WTC11 (cell line): ENCODE measurements at regions not wholly inside any gene's neighbourhood (a gene's known extent, or its start where the extent isn't known, plus 50 kb on each side); places are given as distances from the start of the nearest gene placed in this dataset.
A peak's percentile ranks its signal among the peaks of the same experiment; 100 is the strongest.

Experiments
- ATAC-seq: fragments of 200-7000 bp; cut with Tn5 transposase; 2 replicates; pipeline ENCODE4 v1.10.0; 2021; ENCODE audit warnings: mild to moderate bottlenecking, moderate library complexity
- CTCF ChIA-PET: fragments of 300-600 bp; sonication (Branson Sonifier 250); formaldehyde crosslinking; loops from one replicate; lab custom pipeline; 2021; ENCODE audit warnings: antibody characterized with exemption; lab: Charles Lee
- POLR2A ChIA-PET: fragments of 350-600 bp; sonication (Branson Sonifier 250); formaldehyde crosslinking; loops from one replicate; lab custom pipeline; 2021; ENCODE audit warnings: antibody characterized with exemption; lab: Charles Lee
- DNase-seq: peaks from one replicate; pipeline ENCODE4 v3.0.0; 2021; ENCODE audit warnings: low spot score
- H3K27ac Mint-ChIP-seq: 2 replicates; pipeline ENCODE4 v1.8.0; 2021; ENCODE audit warnings: mixed read lengths
- H3K27me3 Mint-ChIP-seq: 2 replicates; pipeline ENCODE4 v1.8.0; 2021; ENCODE audit warnings: low read depth, mild to moderate bottlenecking, moderate library complexity, mixed read lengths
- H3K36me3 Mint-ChIP-seq: 2 replicates; pipeline ENCODE4 v1.8.0; 2021; ENCODE audit warnings: mixed read lengths
- H3K4me1 Mint-ChIP-seq: 2 replicates; pipeline ENCODE4 v1.8.0; 2022; ENCODE audit warnings: mixed read lengths
- H3K4me3 Mint-ChIP-seq: 2 replicates; pipeline ENCODE4 v1.8.0; 2021; ENCODE audit warnings: mild to moderate bottlenecking, moderate library complexity, mixed read lengths
- H3K9me3 Mint-ChIP-seq: 2 replicates; pipeline ENCODE4 v1.8.0; 2021; ENCODE audit warnings: mixed read lengths
- AR ChIP-seq: fragments of 250-450 bp; sonication (Bioruptor Pico); IDR thresholded peaks from 2 replicates; pipeline ENCODE4 v1.9.0; 2021; ENCODE audit warnings: mild to moderate bottlenecking
- ATF1 ChIP-seq: sonication (generic); formaldehyde crosslinking; IDR thresholded peaks from 2 replicates; pipeline ENCODE4 v1.8.1; 2023; ENCODE audit warnings: mild to moderate bottlenecking, moderate library complexity, missing genetic modification reagents
- ATF2 ChIP-seq: sonication (generic); formaldehyde crosslinking; IDR thresholded peaks from 2 replicates; pipeline ENCODE4 v1.8.1; 2022; ENCODE audit warnings: low read depth, missing genetic modification reagents, borderline replicate concordance
- CREM ChIP-seq: sonication (generic); formaldehyde crosslinking; IDR thresholded peaks from 2 replicates; pipeline ENCODE4 v1.8.1; 2022; ENCODE audit warnings: mild to moderate bottlenecking, missing genetic modification reagents, moderate library complexity
- ELF4 ChIP-seq: sonication (generic); formaldehyde crosslinking; IDR thresholded peaks from 2 replicates; pipeline ENCODE4 v1.8.1; 2022; ENCODE audit warnings: low read depth, mild to moderate bottlenecking, moderate library complexity, missing genetic modification reagents
- EMX1 ChIP-seq: fragments of 250-450 bp; sonication (Bioruptor Pico); IDR thresholded peaks from 2 replicates; pipeline ENCODE4 v1.8.0; 2021; ENCODE audit warnings: mild to moderate bottlenecking
- FOXP4 ChIP-seq: sonication (generic); formaldehyde crosslinking; IDR thresholded peaks from 2 replicates; pipeline ENCODE4 v1.8.0; 2022; ENCODE audit warnings: mild to moderate bottlenecking, missing genetic modification reagents
- GRHL2 ChIP-seq: fragments of 250-450 bp; sonication (Bioruptor Pico); IDR thresholded peaks from 2 replicates; pipeline ENCODE4 v1.8.0; 2022; ENCODE audit warnings: mild to moderate bottlenecking, moderate library complexity; ENCODE audit not compliant: insufficient replicate concordance, severe bottlenecking
- HMGXB4 ChIP-seq: sonication (generic); formaldehyde crosslinking; IDR thresholded peaks from 2 replicates; pipeline ENCODE4 v1.8.1; 2023; ENCODE audit warnings: mild to moderate bottlenecking, moderate library complexity, missing genetic modification reagents
- MYBL2 ChIP-seq: sonication (generic); formaldehyde crosslinking; IDR thresholded peaks from 2 replicates; pipeline ENCODE4 v1.8.1; 2023; ENCODE audit warnings: mild to moderate bottlenecking, moderate library complexity, missing genetic modification reagents
- PRRX2 ChIP-seq: fragments of 250-450 bp; sonication (Bioruptor Pico); IDR thresholded peaks from 2 replicates; pipeline ENCODE4 v1.8.0; 2021; ENCODE audit warnings: mild to moderate bottlenecking
- TCF7 ChIP-seq: sonication (generic); formaldehyde crosslinking; IDR thresholded peaks from 2 replicates; pipeline ENCODE4 v1.8.0; 2022; ENCODE audit warnings: mild to moderate bottlenecking, low read depth, missing genetic modification reagents, moderate library complexity
- TP53 ChIP-seq: sonication (generic); formaldehyde crosslinking; IDR thresholded peaks from 2 replicates; pipeline ENCODE4 v1.8.1; 2023; ENCODE audit warnings: mild to moderate bottlenecking, missing genetic modification reagents
- ZNF121 ChIP-seq: sonication (generic); formaldehyde crosslinking; IDR thresholded peaks from 2 replicates; pipeline ENCODE4 v1.8.0; 2023; ENCODE audit warnings: missing genetic modification reagents
- ZNF532 ChIP-seq: fragments of 250-450 bp; sonication (Bioruptor Pico); IDR thresholded peaks from 2 replicates; pipeline ENCODE4 v1.9.0; 2021; ENCODE audit warnings: mild to moderate bottlenecking, borderline replicate concordance
- TF ChIP-seq, protein P1 (sequence below): sonication (generic); formaldehyde crosslinking; IDR thresholded peaks from 2 replicates; pipeline ENCODE4 v1.8.1; 2023; ENCODE audit warnings: mild to moderate bottlenecking, missing genetic modification reagents, borderline replicate concordance

DNA sequence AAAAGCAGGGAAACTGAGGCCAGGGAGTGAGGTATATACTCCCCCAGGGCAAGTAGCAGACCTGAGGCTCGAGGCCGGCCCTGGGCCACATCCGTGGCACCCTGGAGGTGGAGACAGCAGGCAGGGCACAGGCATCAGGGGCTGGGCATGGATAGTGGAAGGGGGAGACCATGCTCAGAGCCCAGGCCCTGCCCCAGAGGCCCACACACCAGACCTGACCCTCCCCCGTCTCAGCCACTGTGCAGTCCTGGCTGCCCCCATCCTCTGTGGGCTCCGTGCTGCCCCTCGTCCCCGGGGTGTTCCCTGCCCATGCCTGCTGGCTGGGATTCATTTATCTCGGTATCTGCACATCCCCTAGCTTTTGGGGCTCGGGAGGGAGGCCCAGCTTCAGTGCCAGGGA lies 103.1 kb upstream of the NKX1-1 start:
- H3K4me1 Mint-ChIP-seq = peaks cover 4% of the 10 kb centered on the region
- H3K4me3 Mint-ChIP-seq = no peak overlapping the region
- DNase-seq (peak; percentile 4), ATAC-seq (no peak)
- no peaks in the 10 kb centered on the region for H3K36me3 Mint-ChIP-seq
- POLR2A ChIA-PET = no interaction called here
- H3K27ac Mint-ChIP-seq = no peak overlapping the region
- no peak for TF ChIP-seq CREM (CRISPR knock-in tag)
- TF ChIP-seq TCF7 (CRISPR knock-in tag) = no peak
- no peak for TF ChIP-seq EMX1 (CRISPR knock-in tag)
- TF ChIP-seq ZNF121 (CRISPR knock-in tag) = no peak
- no peak for TF ChIP-seq TP53
- TF ChIP-seq HMGXB4 = no peak
- TF ChIP-seq, all 79 proteins: peak for 0
- no peaks in the 10 kb centered on the region for H3K27me3 Mint-ChIP-seq
- CTCF ChIA-PET = interaction anchor here (0.9 kb wide), 1 partner anchor 22 kb away, joined by 3 read pairs; no protein-coding TSS in a partner anchor
- peaks cover 3% of the 10 kb centered on the region; the same call in 1 of the 2 replicates for H3K9me3 Mint-ChIP-seq

DNA sequence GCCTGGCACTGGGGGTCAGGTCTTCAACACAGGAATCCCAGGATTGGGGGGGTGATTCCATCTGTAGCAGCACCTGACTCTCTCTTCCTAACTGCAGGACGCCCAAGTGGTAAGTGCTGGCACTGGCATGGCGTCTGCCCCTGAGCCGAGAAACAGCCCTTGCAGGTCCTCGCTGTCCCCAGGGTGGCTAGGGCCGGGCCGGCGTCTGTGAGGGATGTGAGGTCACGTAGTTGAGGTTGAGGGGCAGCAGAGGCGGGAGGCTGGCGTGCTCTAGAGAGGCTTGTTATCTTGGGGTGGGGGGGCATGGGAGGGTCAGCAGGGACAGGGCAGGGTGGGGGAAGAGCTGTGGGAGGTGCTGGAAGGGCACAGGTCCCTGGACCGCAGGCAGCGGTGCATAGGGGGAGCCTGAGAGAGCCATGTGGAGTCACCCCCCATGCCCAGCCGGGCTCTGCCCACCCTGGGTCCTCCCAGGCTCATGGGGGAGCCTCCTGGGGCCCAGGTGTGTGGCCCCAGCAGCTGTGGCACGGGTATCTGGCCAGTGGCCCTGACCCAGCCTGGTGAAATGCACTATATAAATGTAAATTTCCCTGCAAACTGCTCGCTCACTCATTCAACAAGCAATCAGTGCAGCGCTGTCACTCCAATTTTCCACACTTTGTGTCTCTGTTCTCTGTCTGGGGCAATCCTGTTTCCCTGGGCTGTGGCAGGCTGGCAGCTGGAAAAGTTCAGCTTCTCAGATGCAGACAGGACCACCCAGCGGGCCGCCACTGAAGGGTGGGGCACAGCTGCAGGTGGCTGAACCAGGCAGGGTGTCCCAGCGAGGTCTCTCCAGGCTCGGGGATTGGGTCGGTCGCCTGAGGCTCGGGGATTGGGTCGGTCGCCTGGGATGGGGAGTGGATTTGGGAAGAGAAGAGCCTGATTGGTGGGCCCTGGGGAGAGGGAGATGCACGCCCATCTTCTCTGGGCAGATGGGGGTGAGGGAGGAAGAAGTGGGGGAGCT lies 102.2 kb upstream of the NKX1-1 start:
- POLR2A ChIA-PET = no interaction called here
- ATAC-seq (no peak), DNase-seq (peak; percentile 19)
- peaks cover 3% of the 10 kb centered on the region; the same call in 1 of the 2 replicates for H3K9me3 Mint-ChIP-seq
- H3K4me3 Mint-ChIP-seq = no peak overlapping the region
- no peaks in the 10 kb centered on the region for H3K36me3 Mint-ChIP-seq
- CTCF ChIA-PET = interaction anchor here (1.4 kb wide), 1 partner anchor 19 kb away, joined by 4 read pairs; no protein-coding TSS in a partner anchor
- no peak overlapping the region for H3K27ac Mint-ChIP-seq
- no peaks in the 10 kb centered on the region for H3K27me3 Mint-ChIP-seq
- peaks cover 4% of the 10 kb centered on the region for H3K4me1 Mint-ChIP-seq
- TF ChIP-seq MYBL2 (CRISPR knock-in tag) (no peak), FOXP4 (CRISPR knock-in tag) (no peak), ZNF532 (no peak), ELF4 (CRISPR knock-in tag) (no peak), PRRX2 (CRISPR knock-in tag) (no peak), GRHL2 (no peak), ATF1 (CRISPR knock-in tag) (no peak), AR (CRISPR knock-in tag) (no peak), TP53 (no peak), ATF2 (CRISPR knock-in tag) (no peak)
- TF ChIP-seq, protein P1, sequence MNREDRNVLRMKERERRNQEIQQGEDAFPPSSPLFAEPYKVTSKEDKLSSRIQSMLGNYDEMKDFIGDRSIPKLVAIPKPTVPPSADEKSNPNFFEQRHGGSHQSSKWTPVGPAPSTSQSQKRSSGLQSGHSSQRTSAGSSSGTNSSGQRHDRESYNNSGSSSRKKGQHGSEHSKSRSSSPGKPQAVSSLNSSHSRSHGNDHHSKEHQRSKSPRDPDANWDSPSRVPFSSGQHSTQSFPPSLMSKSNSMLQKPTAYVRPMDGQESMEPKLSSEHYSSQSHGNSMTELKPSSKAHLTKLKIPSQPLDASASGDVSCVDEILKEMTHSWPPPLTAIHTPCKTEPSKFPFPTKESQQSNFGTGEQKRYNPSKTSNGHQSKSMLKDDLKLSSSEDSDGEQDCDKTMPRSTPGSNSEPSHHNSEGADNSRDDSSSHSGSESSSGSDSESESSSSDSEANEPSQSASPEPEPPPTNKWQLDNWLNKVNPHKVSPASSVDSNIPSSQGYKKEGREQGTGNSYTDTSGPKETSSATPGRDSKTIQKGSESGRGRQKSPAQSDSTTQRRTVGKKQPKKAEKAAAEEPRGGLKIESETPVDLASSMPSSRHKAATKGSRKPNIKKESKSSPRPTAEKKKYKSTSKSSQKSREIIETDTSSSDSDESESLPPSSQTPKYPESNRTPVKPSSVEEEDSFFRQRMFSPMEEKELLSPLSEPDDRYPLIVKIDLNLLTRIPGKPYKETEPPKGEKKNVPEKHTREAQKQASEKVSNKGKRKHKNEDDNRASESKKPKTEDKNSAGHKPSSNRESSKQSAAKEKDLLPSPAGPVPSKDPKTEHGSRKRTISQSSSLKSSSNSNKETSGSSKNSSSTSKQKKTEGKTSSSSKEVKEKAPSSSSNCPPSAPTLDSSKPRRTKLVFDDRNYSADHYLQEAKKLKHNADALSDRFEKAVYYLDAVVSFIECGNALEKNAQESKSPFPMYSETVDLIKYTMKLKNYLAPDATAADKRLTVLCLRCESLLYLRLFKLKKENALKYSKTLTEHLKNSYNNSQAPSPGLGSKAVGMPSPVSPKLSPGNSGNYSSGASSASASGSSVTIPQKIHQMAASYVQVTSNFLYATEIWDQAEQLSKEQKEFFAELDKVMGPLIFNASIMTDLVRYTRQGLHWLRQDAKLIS = no peak
